Heart right ventricle (tissue), 16 donors: ENCODE measurements at regions not wholly inside any gene's neighbourhood (a gene's known extent, or its start where the extent isn't known, plus 50 kb on each side); places are given as distances from the start of the nearest gene placed in this dataset.

Experiments
- ATAC-seq, 8 donors: fragments of 200-7000 bp; cut with Tn5 transposase; one replicate each; pipeline ENCODE4 v1.9.1; 2020; ENCODE audit warnings: mild to moderate bottlenecking in 8 of 8, moderate library complexity in 8 of 8, moderate number of reproducible peaks in 1 of 8
- DNase-seq, 2 donors: peaks; one replicate each; pipeline ENCODE4 v3.0.0-alpha.2; 2020
- H3K27ac ChIP-seq, 10 donors: fragments of 200-600 bp; sonication (generic) in 2 of 10; one replicate each; pipeline versions ENCODE4 v1.5.0 to v1.8.0; 2020 to 2022; ENCODE audit warnings: mild to moderate bottlenecking in 3 of 10
- H3K27me3 ChIP-seq, 7 donors: fragments of 200-600 bp; one replicate each; pipeline ENCODE4 v1.8.0; 2021 to 2022; ENCODE audit warnings: mild to moderate bottlenecking in 2 of 7
- H3K36me3 ChIP-seq, 9 donors: fragments of 200-600 bp; sonication (generic) in 1 of 9; one replicate each; pipeline versions ENCODE4 v1.5.0 to v1.8.0; 2020 to 2022; ENCODE audit warnings: mild to moderate bottlenecking in 2 of 9
- H3K4me1 ChIP-seq, 9 donors: fragments of 200-600 bp; sonication (generic) in 1 of 9; one replicate each; pipeline versions ENCODE4 v1.5.0 to v1.8.0; 2020 to 2022; ENCODE audit warnings: mild to moderate bottlenecking in 4 of 9
- H3K4me3 ChIP-seq, 10 donors: fragments of 200-600 bp; sonication (generic) in 2 of 10; one replicate each; pipeline versions ENCODE4 v1.5.0 to v1.8.0; 2020 to 2022; ENCODE audit warnings: mild to moderate bottlenecking in 7 of 10, moderate library complexity in 2 of 10
- H3K9me3 ChIP-seq, 11 donors: fragments of 200-600 bp in 10 of 11; sonication (generic) in 2 of 11; one replicate each; pipeline versions ENCODE4 v1.5.0 to v1.8.0; 2013 to 2022; ENCODE audit warnings: mild to moderate bottlenecking in 2 of 11, control low read depth in 1 of 11, moderate library complexity in 1 of 11
- CTCF ChIP-seq, 9 donors: fragments of 200-600 bp; sonication (generic) in 2 of 9; IDR thresholded peaks; one replicate each; pipeline versions ENCODE4 v1.5.0 to v1.8.0; 2021 to 2022; ENCODE audit warnings: antibody characterized with exemption in 9 of 9, mild to moderate bottlenecking in 5 of 9, moderate library complexity in 1 of 9
- whole genome bisulfite sequencing, 2 donors: extraction: QIAGEN DNeasy Blood & Tissue Kit; methylation state at CpG; one replicate each; pipeline ENCODE4 v1.1.7; 2013; ENCODE audit warnings: inconsistent platforms in 1 of 2; 5-methylcytosine and 5-hydroxymethylcytosine counted together
- intact Hi-C, 10 donors: fragments of 100-400 bp; cut with DNase I; formaldehyde crosslinking; loops; one replicate each; pipeline versions ENCODE4 v1.11.1 to v1.14.2; 2022
- donor health status: Arrhythmogenic right ventricular cardiomyopathy.
- donor health status: ischemic (EF 13 %, LVEDD 7.1; RV severe dilation, severe dysfunction).
- donor health status: healthy with polysubstance abuse.
- donor health status: DM: no; HTN: yes; CAD: no.
- donor health status: DM: no; HTN: no; CAD: no.
- donor health status: ischemic (EF 25% LVEDD 6.9; RV normal size, moderate dysfunction).
- donor health status: ischemic (EF 25% LVEDD 5.7; RV mildly dilated, moderate dysfunction).
- donor health status: healthy.
- donor health status: DM: yes; HTN: yes; CAD: no.
- donor health status: Ischemic cardiomyopathy.
- donor health status: ischemic (EF 35%, LVEDD 5.7; RV mildly dilated, moderate dysfunction).
- donor health status: nonischemic (EF 11% LVEDD 7.7; RV severe dilation, severe dysfunction).
- donor health status: DM: yes; HTN: yes; CAD: no.
- donor health status: PGD.
- donor health status: ischemic (EF 29% LVEDD 5.4; RV normal size, mild dysfunction).
- donor health status: nonischemic (EF 23%, LVEDD 6.1; RV moderate dilation, normal function).

GRCh38 chr5:72559866-72560766 is 52.9 kb upstream of the ZNF366 start:
- Histone ChIP-seq H3K4me3 (no peak overlapping the region), H3K27me3 (no peaks in the 10 kb centered on the region), H3K9me3 (no peaks in the 10 kb centered on the region), H3K27ac (peak overlapping the region in 5 of 10 donors; percentile 6 to 70 (median 45)), H3K4me1 (peaks cover 9 to 35% (median 20%) of the 10 kb centered on the region in 9 donors), H3K36me3 (no peaks in the 10 kb centered on the region)
- ATAC-seq (peak in 6 of 8 donors; percentile 63 to 87 (median 78)), DNase-seq (peak in 1 of 2 donors; percentile 23)
- 73% methylated on average over 5 of the region's 5 CpGs for WGBS, 2 donors
- intact Hi-C loops: loop anchor here in 2 of 10 donors (5.0 to 10.0 kb wide), 2 partner anchors 257 to 265 kb away; partner anchors contain the start of gene TNPO1 (in 1 of the 2)
- TF ChIP-seq CTCF (IDR thresholded peaks at IDR 0.05): no peak

DNA sequence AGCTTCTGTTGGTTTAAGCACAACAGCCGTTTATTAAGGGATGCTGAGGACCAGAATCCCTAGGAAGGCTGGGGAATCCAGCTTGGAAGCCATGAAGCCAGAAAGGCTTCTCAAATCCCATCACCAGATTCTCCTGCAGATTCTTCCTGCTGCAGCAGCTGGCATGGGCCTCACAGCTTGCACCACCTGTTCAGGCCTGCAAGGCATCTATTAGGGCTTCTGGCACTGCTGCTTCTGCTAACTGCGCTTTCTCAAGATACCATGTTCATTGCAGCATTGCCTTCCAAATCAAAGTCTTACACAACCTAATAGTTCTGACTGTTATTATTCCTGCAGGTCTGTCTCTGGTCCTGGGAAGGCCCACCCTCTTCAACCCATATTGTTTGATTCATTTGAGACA is 51.2 kb upstream of the ZNF366 start:
- no peak for ATAC-seq
- WGBS, 2 donors: 94% methylated on average over 2 of the region's 2 CpGs
- H3K27ac ChIP-seq: no peak overlapping the region

GRCh38 chr5:72558046-72558336 is 50.8 kb upstream of the ZNF366 start:
- no peak for TF ChIP-seq CTCF (IDR thresholded peaks at IDR 0.05)
- H3K4me3 ChIP-seq: no peak overlapping the region
- whole genome bisulfite sequencing, 2 donors: 83 to 85% methylated on average over 11 of the region's 11 CpGs
- H3K27me3 ChIP-seq: no peaks in the 10 kb centered on the region
- DNase-seq (no peak), ATAC-seq (no peak)
- intact Hi-C loops: loop anchor here in 2 of 10 donors (5.0 to 10.0 kb wide), 2 partner anchors 259 to 267 kb away; partner anchors contain the start of gene TNPO1 (in 1 of the 2)
- no peaks in the 10 kb centered on the region for H3K36me3 ChIP-seq
- H3K27ac ChIP-seq: peak overlapping the region in 2 of 10 donors; percentile 54 to 81
- H3K4me1 ChIP-seq: peaks cover 9 to 35% (median 20%) of the 10 kb centered on the region in 9 donors
- H3K9me3 ChIP-seq: no peaks in the 10 kb centered on the region

More for the DNA sequence above, 51.2 kb upstream of the ZNF366 start:
- no peak for TF ChIP-seq CTCF (IDR thresholded peaks at IDR 0.05)
- intact Hi-C loops: loop anchor here in 2 of 10 donors (5.0 to 10.0 kb wide), 2 partner anchors 259 to 266 kb away; partner anchors contain the start of gene TNPO1 (in 1 of the 2)
- no peaks in the 10 kb centered on the region for H3K36me3 ChIP-seq
- peaks cover 9 to 35% (median 20%) of the 10 kb centered on the region in 9 donors for H3K4me1 ChIP-seq
- H3K27me3 ChIP-seq: no peaks in the 10 kb centered on the region
- no peak overlapping the region for H3K4me3 ChIP-seq
- DNase-seq: no peak
- H3K9me3 ChIP-seq: no peaks in the 10 kb centered on the region

DNA sequence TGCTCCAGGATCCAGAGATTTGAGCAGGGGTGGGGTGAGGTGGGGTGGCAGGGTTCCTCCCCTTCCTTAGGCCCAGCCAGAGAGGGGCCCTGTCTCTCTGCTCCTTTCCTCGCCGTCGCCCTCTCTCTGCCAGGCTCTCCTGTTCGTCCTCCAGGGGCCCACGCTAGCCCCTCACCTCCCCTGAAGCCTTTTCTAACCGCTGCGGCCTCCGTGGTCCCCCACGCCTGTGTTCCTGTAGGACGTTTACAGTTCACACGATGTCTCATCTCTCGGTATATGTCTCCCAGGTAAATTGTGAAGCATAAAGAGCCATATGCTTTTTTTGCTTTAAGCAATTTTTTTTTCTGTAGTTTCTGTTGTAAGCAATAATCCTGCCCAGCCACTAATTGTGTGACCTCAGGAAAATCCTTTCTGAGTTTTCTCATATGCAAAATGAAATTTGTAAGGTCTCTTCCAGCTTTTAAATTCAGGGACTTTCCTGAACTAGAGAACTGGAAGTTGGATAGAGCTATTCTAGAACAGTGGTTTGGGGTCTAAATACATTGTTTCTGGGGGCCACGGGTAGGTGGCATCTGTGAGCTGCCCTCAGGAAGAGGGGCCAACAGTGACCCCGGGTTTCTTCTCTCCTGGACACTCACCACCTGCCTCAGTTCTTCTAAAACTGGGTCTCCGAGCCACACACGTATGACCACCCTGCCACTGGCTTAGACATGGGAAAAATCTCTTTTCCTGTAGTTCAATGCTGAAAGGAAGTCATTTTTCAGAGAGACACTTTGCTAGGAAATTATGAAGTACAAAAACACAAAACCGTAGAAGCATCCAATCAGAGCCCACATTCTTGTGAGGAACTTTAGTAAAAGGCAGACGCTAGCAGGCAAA is 50.2 kb upstream of the ZNF366 start:
- intact Hi-C loops: loop anchor here in 2 of 10 donors (5.0 to 10.0 kb wide), 2 partner anchors 260 to 267 kb away; partner anchors contain the start of gene TNPO1 (in 1 of the 2)
- WGBS, 2 donors: 64 to 65% methylated on average over 18 of the region's 18 CpGs
- H3K9me3 ChIP-seq: no peaks in the 10 kb centered on the region
- peak overlapping the region in 9 of 10 donors; percentile 21 to 52 (median 44) for H3K4me3 ChIP-seq
- ATAC-seq (peak in 1 of 8 donors; percentile 7), DNase-seq (peak in 1 of 2 donors; percentile 17)
- no peak for TF ChIP-seq CTCF (IDR thresholded peaks at IDR 0.05)
- peaks cover 9 to 35% (median 20%) of the 10 kb centered on the region in 9 donors for H3K4me1 ChIP-seq
- peak overlapping the region in 8 of 10 donors; percentile 43 to 81 (median 57) for H3K27ac ChIP-seq
- no peaks in the 10 kb centered on the region for H3K27me3 ChIP-seq
- no peaks in the 10 kb centered on the region for H3K36me3 ChIP-seq
